ENCODE measurements at regions not wholly inside any gene's neighbourhood (a gene's known extent, or its start where the extent isn't known, plus 50 kb on each side); places are given as distances from the start of the nearest gene placed in this dataset.

- TF ChIP-seq CTCF (IDR thresholded peaks at IDR 0.05) = no peak
- TF ChIP-seq POLR2A (IDR thresholded peaks at IDR 0.05) = peak in 1 of 4 donors; percentile 33
Observed at GRCh38 chr6:71419217-71420094, 130.8 kb downstream of the OGFRL1 start.

Data from esophagus squamous epithelium (tissue), 4 donors.